SH-SY5Y (cell line): ENCODE measurements at regions not wholly inside any gene's neighbourhood (a gene's known extent, or its start where the extent isn't known, plus 50 kb on each side); places are given as distances from the start of the nearest gene placed in this dataset.

Source experiments
- GATA2 ChIP-seq: IDR thresholded peaks from 2 replicates; pipeline ENCODE4 v1.6.1; 2011; ENCODE audit warnings: mild to moderate bottlenecking, low read depth, low read length
- GATA3 ChIP-seq: IDR thresholded peaks from 2 replicates; pipeline ENCODE4 v1.6.1; 2011; ENCODE audit warnings: low read depth, mild to moderate bottlenecking, low read length, moderate library complexity

DNA sequence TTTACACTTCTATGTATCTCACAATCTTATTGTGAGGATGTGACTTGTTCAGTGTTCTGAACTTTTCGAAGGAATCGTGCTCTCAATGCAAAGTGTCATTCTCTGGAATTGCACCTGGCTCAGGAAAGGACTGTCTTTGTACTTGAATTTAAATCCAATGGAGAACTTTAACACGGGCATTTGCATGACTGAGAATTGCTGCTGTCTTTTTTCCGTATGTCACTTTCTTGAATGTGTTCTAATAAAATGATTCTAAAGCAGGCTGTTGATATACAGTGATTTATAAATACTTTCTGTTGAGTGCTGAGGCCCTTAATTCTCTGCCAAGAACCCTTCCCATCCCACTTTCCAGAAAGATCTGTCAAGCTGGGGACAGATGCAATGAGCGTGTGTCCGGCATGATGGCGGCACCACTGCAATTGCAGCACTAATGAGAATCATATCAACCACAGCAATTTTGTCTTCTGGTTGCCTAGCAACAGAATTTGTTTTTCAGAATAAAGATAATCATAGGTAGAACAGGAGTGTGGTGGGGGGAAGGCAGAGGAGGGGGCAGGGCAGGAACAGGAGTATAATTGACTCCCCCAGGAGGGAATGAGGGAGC, 210.6 kb upstream of the UMPS start:
- no peak for TF ChIP-seq GATA3
- no peak for TF ChIP-seq GATA2
